Mesothelial cell of epicardium (in vitro differentiated cells): ENCODE measurements at regions not wholly inside any gene's neighbourhood (a gene's known extent, or its start where the extent isn't known, plus 50 kb on each side); places are given as distances from the start of the nearest gene placed in this dataset.

Experiments
- DNase-seq, 2 experiments: peaks; one replicate each; pipeline ENCODE4 v3.0.0; 2021; ENCODE audit warnings: low spot score in 2 of 2; ENCODE audit not compliant: unreplicated experiment in 2 of 2
- H3K27ac Mint-ChIP-seq: 2 replicates; pipeline ENCODE4 v1.8.0; 2021; ENCODE audit warnings: mixed read lengths
- H3K27me3 Mint-ChIP-seq: 2 replicates; pipeline ENCODE4 v1.8.0; 2021; ENCODE audit warnings: low read depth, mixed read lengths
- H3K36me3 Mint-ChIP-seq: 2 replicates; pipeline ENCODE4 v1.8.0; 2021; ENCODE audit warnings: mixed read lengths
- H3K4me1 Mint-ChIP-seq: 2 replicates; pipeline ENCODE4 v1.8.0; 2021; ENCODE audit warnings: mixed read lengths
- H3K4me3 Mint-ChIP-seq: 2 replicates; pipeline ENCODE4 v1.8.0; 2021; ENCODE audit warnings: mild to moderate bottlenecking, moderate library complexity, mixed read lengths
- H3K9me3 Mint-ChIP-seq: 2 replicates; pipeline ENCODE4 v1.8.0; 2021; ENCODE audit warnings: mixed read lengths
- CTCF ChIP-seq: fragments of 200-600 bp; sonication (generic); IDR thresholded peaks from one replicate; pipeline ENCODE4 v1.5.0; 2021; ENCODE audit warnings: antibody characterized with exemption; ENCODE audit not compliant: unreplicated experiment

GRCh38 chr20:61047515-61047914 lies 204.5 kb upstream of the CDH4 start:
- no peaks in the 10 kb centered on the region for H3K36me3 Mint-ChIP-seq
- DNase-seq: no peak
- H3K4me3 Mint-ChIP-seq: no peak overlapping the region
- H3K27me3 Mint-ChIP-seq: no peaks in the 10 kb centered on the region
- no peaks in the 10 kb centered on the region for H3K4me1 Mint-ChIP-seq
- H3K9me3 Mint-ChIP-seq: no peaks in the 10 kb centered on the region
- TF ChIP-seq CTCF: no peak
- no peak overlapping the region for H3K27ac Mint-ChIP-seq

- DNase-seq: no peak
- no peak overlapping the region for H3K27ac Mint-ChIP-seq
- TF ChIP-seq CTCF: no peak
- no peaks in the 10 kb centered on the region for H3K4me1 Mint-ChIP-seq
- H3K36me3 Mint-ChIP-seq: no peaks in the 10 kb centered on the region
- no peak overlapping the region for H3K4me3 Mint-ChIP-seq
- no peaks in the 10 kb centered on the region for H3K9me3 Mint-ChIP-seq
- peaks cover 3% of the 10 kb centered on the region for H3K27me3 Mint-ChIP-seq
Observed at GRCh38 chr20:61048302-61048701, 203.8 kb upstream of the CDH4 start.

DNA sequence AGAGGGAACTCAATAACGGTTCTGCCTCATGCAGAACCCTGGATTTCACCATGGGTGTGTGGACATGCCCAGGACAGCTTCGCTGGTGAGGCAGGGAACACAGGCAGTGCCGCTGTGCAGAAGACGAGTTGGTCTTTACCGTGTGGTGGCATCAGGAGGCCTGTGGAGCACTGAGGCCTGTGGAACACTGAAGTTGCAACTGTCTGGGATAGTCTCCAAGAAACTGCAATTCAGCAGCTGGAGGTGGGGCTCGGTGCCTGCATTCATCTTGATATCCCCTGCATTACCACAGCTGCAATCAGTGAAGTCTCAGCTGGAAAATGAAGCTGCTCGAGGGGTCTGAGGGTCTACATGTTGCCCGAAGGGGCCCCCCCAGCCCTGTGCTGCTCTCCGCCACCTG lies 202.4 kb upstream of the CDH4 start:
- TF ChIP-seq CTCF: no peak
- no peak for DNase-seq
- peaks cover 7% of the 10 kb centered on the region for H3K27me3 Mint-ChIP-seq
- H3K4me3 Mint-ChIP-seq: no peak overlapping the region
- no peak overlapping the region for H3K27ac Mint-ChIP-seq
- no peaks in the 10 kb centered on the region for H3K9me3 Mint-ChIP-seq
- H3K36me3 Mint-ChIP-seq: no peaks in the 10 kb centered on the region
- no peaks in the 10 kb centered on the region for H3K4me1 Mint-ChIP-seq

DNA sequence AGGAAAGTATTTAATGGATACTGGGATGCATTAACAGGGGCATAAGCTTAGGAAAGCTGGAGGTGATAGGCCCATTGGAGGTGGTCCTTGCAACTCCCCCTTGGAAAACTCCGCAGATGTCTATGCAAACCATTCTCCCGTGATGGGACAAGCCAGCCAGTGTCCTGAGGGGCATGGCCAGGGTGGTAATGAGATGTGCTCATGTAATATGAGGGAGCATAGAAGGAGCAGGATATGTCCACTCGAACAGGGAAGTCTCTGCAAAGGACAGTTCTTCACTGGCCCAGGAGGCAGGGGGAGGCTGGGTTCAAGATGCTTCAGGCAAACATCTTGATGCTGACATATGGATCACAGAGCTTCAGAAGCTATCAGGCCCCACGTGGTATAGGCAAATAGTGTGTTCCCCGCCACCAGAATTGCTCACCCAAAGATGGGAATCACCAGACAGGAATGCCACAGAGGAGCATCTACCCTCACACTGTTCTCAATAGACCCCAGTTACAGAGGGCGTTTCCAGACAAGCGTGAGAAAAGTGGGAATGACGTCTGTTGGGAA lies 201.6 kb upstream of the CDH4 start:
- Mint-ChIP-seq H3K4me1 (no peaks in the 10 kb centered on the region), H3K9me3 (no peaks in the 10 kb centered on the region), H3K27me3 (peaks cover 13% of the 10 kb centered on the region), H3K4me3 (no peak overlapping the region), H3K36me3 (no peaks in the 10 kb centered on the region), H3K27ac (no peak overlapping the region)
- TF ChIP-seq CTCF: no peak
- no peak for DNase-seq

GRCh38 chr20:61052195-61052750 lies 199.8 kb upstream of the CDH4 start:
- peaks cover 16% of the 10 kb centered on the region for H3K27me3 Mint-ChIP-seq
- no peak for DNase-seq

More at GRCh38 chr20:61052195-61052750, 199.8 kb upstream of the CDH4 start:
- H3K36me3 Mint-ChIP-seq: no peaks in the 10 kb centered on the region
- no peaks in the 10 kb centered on the region for H3K9me3 Mint-ChIP-seq
- no peak overlapping the region for H3K4me3 Mint-ChIP-seq
- TF ChIP-seq CTCF: no peak
- no peaks in the 10 kb centered on the region for H3K4me1 Mint-ChIP-seq
- H3K27ac Mint-ChIP-seq: no peak overlapping the region
